ENCODE measurements at regions not wholly inside any gene's neighbourhood (a gene's known extent, or its start where the extent isn't known, plus 50 kb on each side); places are given as distances from the start of the nearest gene placed in this dataset.

GRCh38 chr6:115601509-115601908 is 459.2 kb downstream of the FRK start:
- TF ChIP-seq EZH2 (IDR thresholded peaks at IDR 0.05): no peak
- no peak for TF ChIP-seq POLR2AphosphoS5 (IDR thresholded peaks at IDR 0.05; ENCODE audit: borderline replicate concordance, low read depth, low read length)
- no peak for TF ChIP-seq FOXP2 (optimal IDR thresholded peaks at IDR 0.05; ENCODE audit: control extremely low read depth, extremely low read length, insufficient read depth)

Data from SK-N-MC (cell line).